ENCODE measurements at regions not wholly inside any gene's neighbourhood (a gene's known extent, or its start where the extent isn't known, plus 50 kb on each side); places are given as distances from the start of the nearest gene placed in this dataset.

GRCh38 chr11:128343870-128344269 is 243.5 kb downstream of the ETS1 start:
- Histone ChIP-seq H3K4me1 (no peaks in the 10 kb centered on the region), H3K27ac (no peak overlapping the region), H3K4me3 (no peak overlapping the region), H3K27me3 (no peaks in the 10 kb centered on the region), H3K9me3 (no peaks in the 10 kb centered on the region), H3K36me3 (no peaks in the 10 kb centered on the region)
- no peak for DNase-seq
- intact Hi-C loops (cut with DNase I; ENCODE audit: low total_unique reads), result no loop called here
- no peak for TF ChIP-seq POLR2A (IDR thresholded peaks at IDR 0.05)
- TF ChIP-seq CTCF (IDR thresholded peaks at IDR 0.05), result no peak

GRCh38 chr11:128343135-128343514 is 244.2 kb downstream of the ETS1 start:
- Histone ChIP-seq H3K9me3 (no peaks in the 10 kb centered on the region), H3K36me3 (no peaks in the 10 kb centered on the region), H3K4me3 (no peak overlapping the region), H3K27me3 (no peaks in the 10 kb centered on the region), H3K27ac (peak overlapping the region; percentile 23 to 26), H3K4me1 (no peaks in the 10 kb centered on the region)
- TF ChIP-seq POLR2A (IDR thresholded peaks at IDR 0.05) (no peak), CTCF (IDR thresholded peaks at IDR 0.05) (no peak)
- no peak for DNase-seq
- intact Hi-C loops (cut with DNase I; ENCODE audit: low total_unique reads), result no loop called here

- Histone ChIP-seq H3K4me3 (no peak overlapping the region), H3K27ac (peak overlapping the region; percentile 46 to 50), H3K4me1 (no peaks in the 10 kb centered on the region), H3K27me3 (no peaks in the 10 kb centered on the region), H3K36me3 (no peaks in the 10 kb centered on the region), H3K9me3 (no peaks in the 10 kb centered on the region)
- DNase-seq, result peak in 1 of 2 donors; percentile 43
- intact Hi-C loops (cut with DNase I; ENCODE audit: low total_unique reads), result no loop called here
- TF ChIP-seq CTCF (IDR thresholded peaks at IDR 0.05) (no peak), POLR2A (IDR thresholded peaks at IDR 0.05) (no peak)
Observed at GRCh38 chr11:128342511-128343134, 244.7 kb downstream of the ETS1 start.

- DNase-seq, result no peak
- intact Hi-C loops (cut with DNase I; ENCODE audit: low total_unique reads), result no loop called here
- no peak overlapping the region for H3K4me3 ChIP-seq
- H3K27me3 ChIP-seq, result no peaks in the 10 kb centered on the region
- H3K4me1 ChIP-seq, result no peaks in the 10 kb centered on the region
- H3K36me3 ChIP-seq, result no peaks in the 10 kb centered on the region
- TF ChIP-seq CTCF (IDR thresholded peaks at IDR 0.05) (no peak), POLR2A (IDR thresholded peaks at IDR 0.05) (no peak)
- peak overlapping the region; percentile 46 to 50 for H3K27ac ChIP-seq
- no peaks in the 10 kb centered on the region for H3K9me3 ChIP-seq
Observed at GRCh38 chr11:128341280-128342248, 245.8 kb downstream of the ETS1 start.

- no peak overlapping the region for H3K27ac ChIP-seq
- H3K27me3 ChIP-seq, result no peaks in the 10 kb centered on the region
- H3K4me3 ChIP-seq, result no peak overlapping the region
- no peaks in the 10 kb centered on the region for H3K36me3 ChIP-seq
- H3K4me1 ChIP-seq, result no peaks in the 10 kb centered on the region
- intact Hi-C loops (cut with DNase I; ENCODE audit: low total_unique reads), result no loop called here
- H3K9me3 ChIP-seq, result no peaks in the 10 kb centered on the region
- TF ChIP-seq POLR2A (IDR thresholded peaks at IDR 0.05), result no peak
- no peak for TF ChIP-seq CTCF (IDR thresholded peaks at IDR 0.05)
- DNase-seq, result no peak
Observed at GRCh38 chr11:128339792-128340191, 247.6 kb downstream of the ETS1 start.

All from uterus (tissue), 3 donors.